ENCODE measurements at regions not wholly inside any gene's neighbourhood (a gene's known extent, or its start where the extent isn't known, plus 50 kb on each side); places are given as distances from the start of the nearest gene placed in this dataset.

DNA sequence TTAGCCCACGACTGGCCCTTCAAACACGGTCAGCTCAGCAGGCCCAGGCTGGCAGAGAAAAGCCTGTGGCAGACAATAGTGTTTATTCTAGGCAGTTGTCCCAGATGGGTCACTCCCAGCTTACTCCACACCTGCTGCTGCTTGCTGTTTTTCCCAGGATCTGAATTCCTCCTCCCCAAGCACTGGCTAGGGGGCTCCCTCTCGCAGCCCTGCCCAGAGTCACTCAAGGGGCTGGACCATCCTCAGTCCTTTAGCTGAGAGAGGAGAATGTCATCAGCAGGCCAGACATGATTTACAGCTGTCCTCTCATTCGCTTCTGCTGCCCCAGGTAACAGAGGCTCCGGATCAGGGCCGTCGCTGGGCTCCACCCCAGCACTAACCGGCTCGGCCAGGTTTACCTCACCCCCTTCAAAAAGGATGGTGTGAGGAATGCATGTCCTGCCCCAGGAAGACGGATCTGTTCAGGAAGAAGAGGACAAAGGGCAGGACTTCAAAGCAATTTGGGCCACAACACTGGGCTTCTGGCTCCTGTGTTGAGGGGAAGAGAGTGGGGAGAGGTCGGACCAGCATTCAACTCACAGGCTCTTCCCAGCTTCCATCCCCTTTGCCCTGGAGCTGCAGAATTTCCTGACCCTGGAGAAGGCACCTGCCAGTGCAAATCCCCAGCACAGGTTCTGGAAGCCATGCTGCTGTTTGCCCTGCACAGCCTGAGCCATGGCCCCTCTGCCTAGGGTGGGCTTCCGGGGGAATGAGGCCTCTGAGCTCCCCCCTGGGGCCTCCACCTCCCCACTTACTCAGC, 59.7 kb upstream of the BARX2 start:
- ATAC-seq: no peak
- TF ChIP-seq, protein P1, sequence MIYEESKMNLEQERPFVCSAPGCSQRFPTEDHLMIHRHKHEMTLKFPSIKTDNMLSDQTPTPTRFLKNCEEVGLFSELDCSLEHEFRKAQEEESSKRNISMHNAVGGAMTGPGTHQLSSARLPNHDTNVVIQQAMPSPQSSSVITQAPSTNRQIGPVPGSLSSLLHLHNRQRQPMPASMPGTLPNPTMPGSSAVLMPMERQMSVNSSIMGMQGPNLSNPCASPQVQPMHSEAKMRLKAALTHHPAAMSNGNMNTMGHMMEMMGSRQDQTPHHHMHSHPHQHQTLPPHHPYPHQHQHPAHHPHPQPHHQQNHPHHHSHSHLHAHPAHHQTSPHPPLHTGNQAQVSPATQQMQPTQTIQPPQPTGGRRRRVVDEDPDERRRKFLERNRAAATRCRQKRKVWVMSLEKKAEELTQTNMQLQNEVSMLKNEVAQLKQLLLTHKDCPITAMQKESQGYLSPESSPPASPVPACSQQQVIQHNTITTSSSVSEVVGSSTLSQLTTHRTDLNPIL (CRISPR knock-in tag; IDR thresholded peaks at IDR 0.05; ENCODE audit: low read depth): no peak
- TF ChIP-seq ZNF565 (CRISPR knock-in tag; conservative IDR thresholded peaks at IDR 0.05; ENCODE audit: low read depth) (no peak), PPARA (CRISPR knock-in tag; IDR thresholded peaks at IDR 0.05; ENCODE audit: borderline replicate concordance) (no peak), CSDC2 (CRISPR knock-in tag; IDR thresholded peaks at IDR 0.05) (no peak), ISL1 (CRISPR knock-in tag; IDR thresholded peaks at IDR 0.05) (no peak), SNAI2 (CRISPR knock-in tag; IDR thresholded peaks at IDR 0.05) (no peak), OSR1 (CRISPR knock-in tag; IDR thresholded peaks at IDR 0.05) (no peak)
- TF ChIP-seq, protein P2, sequence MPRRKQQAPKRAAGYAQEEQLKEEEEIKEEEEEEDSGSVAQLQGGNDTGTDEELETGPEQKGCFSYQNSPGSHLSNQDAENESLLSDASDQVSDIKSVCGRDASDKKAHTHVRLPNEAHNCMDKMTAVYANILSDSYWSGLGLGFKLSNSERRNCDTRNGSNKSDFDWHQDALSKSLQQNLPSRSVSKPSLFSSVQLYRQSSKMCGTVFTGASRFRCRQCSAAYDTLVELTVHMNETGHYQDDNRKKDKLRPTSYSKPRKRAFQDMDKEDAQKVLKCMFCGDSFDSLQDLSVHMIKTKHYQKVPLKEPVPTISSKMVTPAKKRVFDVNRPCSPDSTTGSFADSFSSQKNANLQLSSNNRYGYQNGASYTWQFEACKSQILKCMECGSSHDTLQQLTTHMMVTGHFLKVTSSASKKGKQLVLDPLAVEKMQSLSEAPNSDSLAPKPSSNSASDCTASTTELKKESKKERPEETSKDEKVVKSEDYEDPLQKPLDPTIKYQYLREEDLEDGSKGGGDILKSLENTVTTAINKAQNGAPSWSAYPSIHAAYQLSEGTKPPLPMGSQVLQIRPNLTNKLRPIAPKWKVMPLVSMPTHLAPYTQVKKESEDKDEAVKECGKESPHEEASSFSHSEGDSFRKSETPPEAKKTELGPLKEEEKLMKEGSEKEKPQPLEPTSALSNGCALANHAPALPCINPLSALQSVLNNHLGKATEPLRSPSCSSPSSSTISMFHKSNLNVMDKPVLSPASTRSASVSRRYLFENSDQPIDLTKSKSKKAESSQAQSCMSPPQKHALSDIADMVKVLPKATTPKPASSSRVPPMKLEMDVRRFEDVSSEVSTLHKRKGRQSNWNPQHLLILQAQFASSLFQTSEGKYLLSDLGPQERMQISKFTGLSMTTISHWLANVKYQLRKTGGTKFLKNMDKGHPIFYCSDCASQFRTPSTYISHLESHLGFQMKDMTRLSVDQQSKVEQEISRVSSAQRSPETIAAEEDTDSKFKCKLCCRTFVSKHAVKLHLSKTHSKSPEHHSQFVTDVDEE (CRISPR knock-in tag; IDR thresholded peaks at IDR 0.05): no peak
- TF ChIP-seq, protein P3, sequence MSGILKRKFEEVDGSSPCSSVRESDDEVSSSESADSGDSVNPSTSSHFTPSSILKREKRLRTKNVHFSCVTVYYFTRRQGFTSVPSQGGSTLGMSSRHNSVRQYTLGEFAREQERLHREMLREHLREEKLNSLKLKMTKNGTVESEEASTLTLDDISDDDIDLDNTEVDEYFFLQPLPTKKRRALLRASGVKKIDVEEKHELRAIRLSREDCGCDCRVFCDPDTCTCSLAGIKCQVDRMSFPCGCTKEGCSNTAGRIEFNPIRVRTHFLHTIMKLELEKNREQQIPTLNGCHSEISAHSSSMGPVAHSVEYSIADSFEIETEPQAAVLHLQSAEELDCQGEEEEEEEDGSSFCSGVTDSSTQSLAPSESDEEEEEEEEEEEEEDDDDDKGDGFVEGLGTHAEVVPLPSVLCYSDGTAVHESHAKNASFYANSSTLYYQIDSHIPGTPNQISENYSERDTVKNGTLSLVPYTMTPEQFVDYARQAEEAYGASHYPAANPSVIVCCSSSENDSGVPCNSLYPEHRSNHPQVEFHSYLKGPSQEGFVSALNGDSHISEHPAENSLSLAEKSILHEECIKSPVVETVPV (CRISPR knock-in tag; IDR thresholded peaks at IDR 0.05): no peak
- TF ChIP-seq, protein P4, sequence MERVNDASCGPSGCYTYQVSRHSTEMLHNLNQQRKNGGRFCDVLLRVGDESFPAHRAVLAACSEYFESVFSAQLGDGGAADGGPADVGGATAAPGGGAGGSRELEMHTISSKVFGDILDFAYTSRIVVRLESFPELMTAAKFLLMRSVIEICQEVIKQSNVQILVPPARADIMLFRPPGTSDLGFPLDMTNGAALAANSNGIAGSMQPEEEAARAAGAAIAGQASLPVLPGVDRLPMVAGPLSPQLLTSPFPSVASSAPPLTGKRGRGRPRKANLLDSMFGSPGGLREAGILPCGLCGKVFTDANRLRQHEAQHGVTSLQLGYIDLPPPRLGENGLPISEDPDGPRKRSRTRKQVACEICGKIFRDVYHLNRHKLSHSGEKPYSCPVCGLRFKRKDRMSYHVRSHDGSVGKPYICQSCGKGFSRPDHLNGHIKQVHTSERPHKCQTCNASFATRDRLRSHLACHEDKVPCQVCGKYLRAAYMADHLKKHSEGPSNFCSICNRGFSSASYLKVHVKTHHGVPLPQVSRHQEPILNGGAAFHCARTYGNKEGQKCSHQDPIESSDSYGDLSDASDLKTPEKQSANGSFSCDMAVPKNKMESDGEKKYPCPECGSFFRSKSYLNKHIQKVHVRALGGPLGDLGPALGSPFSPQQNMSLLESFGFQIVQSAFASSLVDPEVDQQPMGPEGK (CRISPR knock-in tag; IDR thresholded peaks at IDR 0.05; ENCODE audit: borderline replicate concordance): no peak

DNA sequence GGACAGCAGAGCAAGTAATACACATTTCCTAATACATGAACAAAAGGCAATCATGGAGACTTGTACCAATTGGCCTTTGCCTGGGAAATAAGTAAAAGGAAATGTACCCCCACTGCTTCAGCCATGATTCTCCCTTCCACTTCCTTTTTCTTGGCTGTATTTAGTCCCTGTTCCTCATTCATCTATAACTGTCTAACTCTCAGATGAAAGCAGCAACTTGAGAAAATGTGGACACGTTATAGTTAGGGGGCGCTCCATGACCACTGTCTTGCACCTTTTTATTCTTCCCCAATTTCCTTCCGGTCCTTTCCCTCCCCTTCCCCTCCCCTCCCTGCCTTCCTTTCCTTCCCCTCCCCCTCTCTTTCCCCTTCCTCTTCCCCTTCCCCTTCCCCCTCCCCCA, 61.3 kb upstream of the BARX2 start:
- TF ChIP-seq, protein P4 (CRISPR knock-in tag; IDR thresholded peaks at IDR 0.05; ENCODE audit: borderline replicate concordance): no peak
- no peak for TF ChIP-seq ZNF70 (CRISPR knock-in tag; IDR thresholded peaks at IDR 0.05)
- TF ChIP-seq PPARA (CRISPR knock-in tag; IDR thresholded peaks at IDR 0.05; ENCODE audit: borderline replicate concordance): no peak
- TF ChIP-seq ESRRG (CRISPR knock-in tag; IDR thresholded peaks at IDR 0.05): no peak
- no peak for TF ChIP-seq TCF4 (CRISPR knock-in tag; IDR thresholded peaks at IDR 0.05; ENCODE audit: borderline replicate concordance)
- no peak for TF ChIP-seq ISL1 (CRISPR knock-in tag; IDR thresholded peaks at IDR 0.05)
- TF ChIP-seq ARNTL (CRISPR knock-in tag; IDR thresholded peaks at IDR 0.05; ENCODE audit: borderline replicate concordance, low read depth): no peak
- no peak for TF ChIP-seq ZFP3 (CRISPR knock-in tag; IDR thresholded peaks at IDR 0.05)
- no peak for TF ChIP-seq ZFP30 (CRISPR knock-in tag; IDR thresholded peaks at IDR 0.05)
- TF ChIP-seq, protein P3 (CRISPR knock-in tag; IDR thresholded peaks at IDR 0.05): no peak
- TF ChIP-seq CSDC2 (CRISPR knock-in tag; IDR thresholded peaks at IDR 0.05): no peak
- TF ChIP-seq OSR1 (CRISPR knock-in tag; IDR thresholded peaks at IDR 0.05): no peak
- no peak for TF ChIP-seq ZNF565 (CRISPR knock-in tag; conservative IDR thresholded peaks at IDR 0.05; ENCODE audit: low read depth)
- TF ChIP-seq SNAI2 (CRISPR knock-in tag; IDR thresholded peaks at IDR 0.05): no peak
- TF ChIP-seq, protein P5, sequence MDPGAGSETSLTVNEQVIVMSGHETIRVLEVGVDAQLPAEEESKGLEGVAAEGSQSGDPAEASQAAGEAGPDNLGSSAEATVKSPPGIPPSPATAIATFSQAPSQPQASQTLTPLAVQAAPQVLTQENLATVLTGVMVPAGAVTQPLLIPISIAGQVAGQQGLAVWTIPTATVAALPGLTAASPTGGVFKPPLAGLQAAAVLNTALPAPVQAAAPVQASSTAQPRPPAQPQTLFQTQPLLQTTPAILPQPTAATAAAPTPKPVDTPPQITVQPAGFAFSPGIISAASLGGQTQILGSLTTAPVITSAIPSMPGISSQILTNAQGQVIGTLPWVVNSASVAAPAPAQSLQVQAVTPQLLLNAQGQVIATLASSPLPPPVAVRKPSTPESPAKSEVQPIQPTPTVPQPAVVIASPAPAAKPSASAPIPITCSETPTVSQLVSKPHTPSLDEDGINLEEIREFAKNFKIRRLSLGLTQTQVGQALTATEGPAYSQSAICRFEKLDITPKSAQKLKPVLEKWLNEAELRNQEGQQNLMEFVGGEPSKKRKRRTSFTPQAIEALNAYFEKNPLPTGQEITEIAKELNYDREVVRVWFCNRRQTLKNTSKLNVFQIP (CRISPR knock-in tag; IDR thresholded peaks at IDR 0.05; ENCODE audit: borderline replicate concordance, low read depth): no peak
- TF ChIP-seq TOX (CRISPR knock-in tag; IDR thresholded peaks at IDR 0.05; ENCODE audit: borderline replicate concordance): no peak
- TF ChIP-seq BACH2 (CRISPR knock-in tag; IDR thresholded peaks at IDR 0.05; ENCODE audit: borderline replicate concordance): no peak
- TF ChIP-seq ZC3H10 (CRISPR knock-in tag; IDR thresholded peaks at IDR 0.05): no peak
- no peak for TF ChIP-seq RARB (CRISPR knock-in tag; IDR thresholded peaks at IDR 0.05)
- ATAC-seq: no peak

Data from SK-N-SH treated with all-trans-retinoic acid at 6 μM for 48 hours (cell line).